ENCODE measurements at regions not wholly inside any gene's neighbourhood (a gene's known extent, or its start where the extent isn't known, plus 50 kb on each side); places are given as distances from the start of the nearest gene placed in this dataset.

DNA sequence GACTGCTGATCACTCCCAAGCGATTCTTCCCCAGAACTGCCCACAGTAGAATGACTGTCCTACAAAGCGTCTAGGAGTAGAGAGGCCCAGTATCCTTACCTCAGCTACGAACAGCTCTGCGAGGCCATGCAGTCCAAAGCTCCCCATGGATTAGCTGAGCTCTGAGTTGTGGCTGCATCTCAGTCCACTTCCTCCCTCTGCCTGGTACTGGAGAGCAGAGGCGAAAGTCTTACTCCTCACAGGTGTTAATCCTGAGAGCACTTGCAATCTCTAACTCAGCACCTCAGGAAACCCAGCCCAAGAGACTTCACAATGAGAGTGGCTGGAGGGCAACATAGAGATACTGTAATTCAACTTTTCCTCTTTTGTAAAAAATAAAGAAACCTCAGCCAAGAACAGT, 493.1 kb downstream of the BCAT1 start:
- Histone ChIP-seq H3K4me1 (no peaks in the 10 kb centered on the region), H3K27ac (no peak overlapping the region), H3K36me3 (no peaks in the 10 kb centered on the region), H3K27me3 (no peaks in the 10 kb centered on the region), H3K9me3 (no peaks in the 10 kb centered on the region), H3K4me3 (no peak overlapping the region)
- intact Hi-C loops (cut with DNase I) = no loop called here
- TF ChIP-seq CTCF (IDR thresholded peaks at IDR 0.05) (no peak), POLR2A (IDR thresholded peaks at IDR 0.05) (no peak)
- 91 to 94% methylated on average over 3 to 5 of the region's 5 CpGs for WGBS, 2 donors
- DNase-seq = no peak

GRCh38 chr12:24447678-24448077, 498.2 kb upstream of the SOX5 start:
- WGBS, 2 donors = 93 to 96% methylated on average over 3 to 5 of the region's 7 CpGs
- H3K27me3 ChIP-seq = no peaks in the 10 kb centered on the region
- TF ChIP-seq POLR2A (IDR thresholded peaks at IDR 0.05) (no peak), CTCF (IDR thresholded peaks at IDR 0.05) (no peak)
- no peak for DNase-seq
- H3K9me3 ChIP-seq = no peaks in the 10 kb centered on the region
- no peak overlapping the region for H3K27ac ChIP-seq
- no peaks in the 10 kb centered on the region for H3K36me3 ChIP-seq
- intact Hi-C loops (cut with DNase I) = no loop called here
- H3K4me1 ChIP-seq = no peaks in the 10 kb centered on the region
- no peak overlapping the region for H3K4me3 ChIP-seq

DNA sequence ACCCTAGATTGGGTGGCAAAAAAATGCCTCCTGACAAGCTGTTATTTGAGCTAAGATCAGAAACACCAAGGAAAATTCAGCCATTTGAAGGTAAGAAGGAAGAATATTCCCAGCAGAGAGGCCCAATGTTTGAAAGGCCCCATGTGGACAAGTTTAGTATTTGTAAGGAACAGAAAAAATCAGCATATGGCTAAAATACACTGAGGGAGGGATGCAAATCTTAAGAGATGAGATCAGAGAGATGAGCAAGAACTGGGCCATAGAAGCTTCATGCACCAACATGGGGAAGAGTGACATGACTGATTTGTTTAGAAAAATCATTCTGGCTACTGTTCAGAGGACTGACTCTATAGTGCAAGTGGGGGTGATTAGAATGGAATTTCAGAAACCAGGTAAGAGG, 496.8 kb upstream of the SOX5 start:
- Histone ChIP-seq H3K9me3 (no peaks in the 10 kb centered on the region), H3K36me3 (no peaks in the 10 kb centered on the region), H3K27ac (no peak overlapping the region), H3K27me3 (no peaks in the 10 kb centered on the region), H3K4me1 (no peaks in the 10 kb centered on the region), H3K4me3 (no peak overlapping the region)
- TF ChIP-seq POLR2A (IDR thresholded peaks at IDR 0.05) (no peak), CTCF (IDR thresholded peaks at IDR 0.05) (no peak)
- intact Hi-C loops (cut with DNase I) = no loop called here
- no peak for DNase-seq

GRCh38 chr12:24444634-24445033, 495.2 kb upstream of the SOX5 start:
- Histone ChIP-seq H3K4me1 (no peaks in the 10 kb centered on the region), H3K27me3 (no peaks in the 10 kb centered on the region), H3K9me3 (no peaks in the 10 kb centered on the region), H3K27ac (no peak overlapping the region), H3K36me3 (no peaks in the 10 kb centered on the region), H3K4me3 (no peak overlapping the region)
- no peak for TF ChIP-seq CTCF (IDR thresholded peaks at IDR 0.05)
- TF ChIP-seq POLR2A (IDR thresholded peaks at IDR 0.05) = no peak
- DNase-seq = no peak
- intact Hi-C loops (cut with DNase I) = no loop called here
- 90 to 92% methylated on average over 2 of the region's 2 CpGs for WGBS, 2 donors

GRCh38 chr12:24441458-24441857, 492.0 kb upstream of the SOX5 start:
- Histone ChIP-seq H3K36me3 (no peaks in the 10 kb centered on the region), H3K4me3 (no peak overlapping the region), H3K27me3 (no peaks in the 10 kb centered on the region), H3K9me3 (no peaks in the 10 kb centered on the region), H3K4me1 (no peaks in the 10 kb centered on the region), H3K27ac (no peak overlapping the region)
- TF ChIP-seq CTCF (IDR thresholded peaks at IDR 0.05) = no peak
- no peak for TF ChIP-seq POLR2A (IDR thresholded peaks at IDR 0.05)
- DNase-seq = no peak
- intact Hi-C loops (cut with DNase I) = no loop called here
- 68 to 71% methylated on average over 4 of the region's 4 CpGs for WGBS, 2 donors
